IMR-90 (cell line): ENCODE measurements at regions not wholly inside any gene's neighbourhood (a gene's known extent, or its start where the extent isn't known, plus 50 kb on each side); places are given as distances from the start of the nearest gene placed in this dataset.

Experiments
- ATAC-seq: fragments of 200-7000 bp; cut with Tn5 transposase; 2 replicates; pipeline ENCODE4 v1.9.1; 2020; ENCODE audit warnings: low read depth, mild to moderate bottlenecking, moderate library complexity
- BruUV-seq: library from RNA; stranded (reverse); fragments of 400-500 nt; replicated peaks from 2 replicates; lab custom pipeline; 2021; lab: Mats Ljungman, UMichigan
- CTCF ChIA-PET: fragments of 300-600 bp; formaldehyde crosslinking; extraction: SDS; loops from one replicate; lab custom pipeline; 2021; ENCODE audit warnings: antibody characterized with exemption; lab: Yijun Ruan, JAX
- POLR2A ChIA-PET: fragments of 300-600 bp; sonication (Branson Sonifier 250); formaldehyde crosslinking; loops from one replicate; lab custom pipeline; 2022; ENCODE audit warnings: antibody characterized with exemption; ENCODE audit not compliant: unreplicated experiment; lab: Charles Lee
- DNase-seq: peaks from one replicate; pipeline ENCODE4 v3.0.0; 2013
- H2AFZ ChIP-seq: replicated peaks from 2 replicates; pipeline ENCODE3; 2013; ENCODE audit warnings: low read length, mild to moderate bottlenecking; ENCODE audit not compliant: poor library complexity
- H2AK5ac ChIP-seq: 2 replicates; pipeline ENCODE4 v1.6.1; 2013; ENCODE audit warnings: low read depth, low read length, inconsistent platforms
- H2AK9ac ChIP-seq: replicated peaks from 2 replicates; pipeline ENCODE3; 2013; ENCODE audit warnings: mild to moderate bottlenecking, low read depth, low read length, moderate library complexity; ENCODE audit not compliant: poor library complexity
- H2BK120ac ChIP-seq: 2 replicates; pipeline ENCODE4 v1.6.1; 2013; ENCODE audit warnings: low read depth, low read length, inconsistent platforms
- H2BK15ac ChIP-seq: 3 replicates; pipeline ENCODE4 v1.6.1; 2013; ENCODE audit warnings: low read depth, low read length, inconsistent platforms
- H2BK20ac ChIP-seq: 2 replicates; pipeline ENCODE4 v1.6.1; 2013; ENCODE audit warnings: low read depth, mild to moderate bottlenecking, inconsistent platforms, low read length, moderate library complexity
- H2BK5ac ChIP-seq: 2 replicates; pipeline ENCODE4 v1.6.1; 2013; ENCODE audit warnings: mild to moderate bottlenecking, low read depth, low read length, inconsistent platforms; ENCODE audit not compliant: poor library complexity, severe bottlenecking
- H3K14ac ChIP-seq: replicated peaks from 2 replicates; pipeline ENCODE4 v1.6.1; 2013; ENCODE audit warnings: low read depth, low read length, inconsistent platforms
- H3K18ac ChIP-seq: 2 replicates; pipeline ENCODE4 v1.6.1; 2013; ENCODE audit warnings: low read depth, low read length, control low read depth
- H3K23ac ChIP-seq: 2 replicates; pipeline ENCODE4 v1.6.1; 2013; ENCODE audit warnings: low read depth, low read length, inconsistent platforms
- H3K27ac ChIP-seq: 2 replicates; pipeline ENCODE4 v1.5.1; 2013; ENCODE audit warnings: mild to moderate bottlenecking, control low read depth, low read length; ENCODE audit not compliant: insufficient read depth
- H3K27me3 ChIP-seq: 2 replicates; pipeline ENCODE4 v1.6.1; 2013; ENCODE audit warnings: low read length; ENCODE audit not compliant: control insufficient read depth, insufficient read depth
- H3K36me3 ChIP-seq: 2 replicates; pipeline ENCODE4 v1.6.1; 2013; ENCODE audit warnings: low read length, mixed read lengths; ENCODE audit not compliant: control insufficient read depth, insufficient read depth
- H3K4ac ChIP-seq: 2 replicates; pipeline ENCODE4 v1.6.1; 2013; ENCODE audit warnings: low read depth, low read length, inconsistent platforms
- H3K4me1 ChIP-seq: 2 replicates; pipeline ENCODE4 v1.6.1; 2013; ENCODE audit warnings: low read length, mixed read lengths; ENCODE audit not compliant: control insufficient read depth, insufficient read depth
- H3K4me2 ChIP-seq: 2 replicates; pipeline ENCODE4 v1.6.1; 2013; ENCODE audit warnings: low read depth, mild to moderate bottlenecking, control low read depth, low read length, moderate library complexity
- H3K4me3 ChIP-seq: 2 replicates; pipeline ENCODE4 v1.5.1; 2013; ENCODE audit warnings: low read depth, mild to moderate bottlenecking, control low read depth, low read length, moderate library complexity; ENCODE audit not compliant: insufficient read depth
- H3K56ac ChIP-seq: 2 replicates; pipeline ENCODE4 v1.6.1; 2013; ENCODE audit warnings: low read length, inconsistent platforms; ENCODE audit not compliant: insufficient read depth; ENCODE audit errors: extremely low read depth
- H3K79me1 ChIP-seq, 2 experiments: 2 replicates each; pipeline ENCODE4 v1.6.1; 2013; ENCODE audit warnings: low read length in 2 of 2, inconsistent platforms in 1 of 2, low read depth in 1 of 2
- H3K9ac ChIP-seq: 2 replicates; pipeline ENCODE4 v1.6.1; 2013; ENCODE audit warnings: low read depth, low read length, control low read depth
- H3K9me1 ChIP-seq: 2 replicates; pipeline ENCODE4 v1.6.1; 2013; ENCODE audit warnings: low read length, inconsistent platforms; ENCODE audit not compliant: insufficient read depth
- H3K9me3 ChIP-seq: 2 replicates; pipeline ENCODE4 v1.6.1; 2013; ENCODE audit warnings: low read length; ENCODE audit not compliant: control insufficient read depth, insufficient read depth
- H4K20me1 ChIP-seq: 2 replicates; pipeline ENCODE4 v1.6.1; 2013; ENCODE audit warnings: low read length, inconsistent platforms; ENCODE audit not compliant: insufficient read depth
- H4K5ac ChIP-seq: 2 replicates; pipeline ENCODE4 v1.6.1; 2013; ENCODE audit warnings: mild to moderate bottlenecking, low read depth, low read length, control low read depth
- H4K8ac ChIP-seq, 2 experiments: 2 replicates each; pipeline ENCODE4 v1.6.1; 2013; ENCODE audit warnings: low read depth in 2 of 2, low read length in 2 of 2, control low read depth in 1 of 2, inconsistent platforms in 1 of 2
- H4K91ac ChIP-seq: 2 replicates; pipeline ENCODE4 v1.6.1; 2013; ENCODE audit warnings: low read depth, low read length, inconsistent platforms; ENCODE audit not compliant: insufficient read depth
- BHLHE40 ChIP-seq: fragments of 150-350 bp; IDR thresholded peaks from 2 replicates; pipeline ENCODE4 v1.6.1; 2016; ENCODE audit warnings: mild to moderate bottlenecking, low read depth, low read length
- CEBPB ChIP-seq: IDR thresholded peaks from 2 replicates; pipeline ENCODE4 v1.6.1; 2012; ENCODE audit warnings: low read depth, low read length, improper control_type of control experiment
- CHD1 ChIP-seq: IDR thresholded peaks from 2 replicates; pipeline ENCODE4 v1.6.1; 2012; ENCODE audit warnings: low read depth, low read length, improper control_type of control experiment
- FOS ChIP-seq: fragments of 150-350 bp; IDR thresholded peaks from 2 replicates; pipeline ENCODE4 v1.6.1; 2016; ENCODE audit warnings: low read depth, low read length
- MAFK ChIP-seq: IDR thresholded peaks from 2 replicates; pipeline ENCODE4 v1.6.1; 2012; ENCODE audit warnings: low read depth, low read length, improper control_type of control experiment
- MAZ ChIP-seq: IDR thresholded peaks from 2 replicates; pipeline ENCODE4 v1.6.1; 2012; ENCODE audit warnings: low read depth, mild to moderate bottlenecking, low read length, improper control_type of control experiment, moderate library complexity, borderline replicate concordance
- MXI1 ChIP-seq: IDR thresholded peaks from 2 replicates; pipeline ENCODE4 v1.6.1; 2012; ENCODE audit warnings: low read depth, mild to moderate bottlenecking, low read length, moderate library complexity, borderline replicate concordance
- NFE2L2 ChIP-seq: fragments of 150-350 bp; IDR thresholded peaks from 2 replicates; pipeline ENCODE4 v1.6.1; 2016; ENCODE audit warnings: low read depth, mild to moderate bottlenecking, low read length
- POLR2A ChIP-seq: IDR thresholded peaks from 2 replicates; pipeline ENCODE4 v1.6.1; 2012; ENCODE audit warnings: mild to moderate bottlenecking, low read depth, low read length
- RAD21 ChIP-seq: IDR thresholded peaks from 2 replicates; pipeline ENCODE4 v1.6.1; 2012; ENCODE audit warnings: low read length, improper control_type of control experiment
- RCOR1 ChIP-seq: IDR thresholded peaks from 2 replicates; pipeline ENCODE4 v1.6.1; 2012; ENCODE audit warnings: mild to moderate bottlenecking, low read length, improper control_type of control experiment; ENCODE audit not compliant: insufficient replicate concordance
- RFX5 ChIP-seq: IDR thresholded peaks from 2 replicates; pipeline ENCODE4 v1.8.0; 2012; ENCODE audit warnings: low read depth, mild to moderate bottlenecking, low read length, moderate library complexity
- SMC3 ChIP-seq: fragments of 150-350 bp; IDR thresholded peaks from 2 replicates; pipeline ENCODE4 v1.6.1; 2016; ENCODE audit warnings: low read depth, mild to moderate bottlenecking, antibody characterized with exemption, low read length, moderate library complexity
- USF2 ChIP-seq: fragments of 150-350 bp; IDR thresholded peaks from 2 replicates; pipeline ENCODE4 v1.6.1; 2017; ENCODE audit warnings: mild to moderate bottlenecking, antibody characterized with exemption, low read length, low read depth
- WGBS, 2 experiments: methylation state at CpG; one replicate each; pipeline versions ENCODE4 v1.1.5 to v1.1.7; 2013; ENCODE audit warnings: missing lambda C conversion rate in 2 of 2; ENCODE audit not compliant: insufficient read length in 1 of 2; ENCODE audit errors: extremely low coverage in 2 of 2; 5-methylcytosine and 5-hydroxymethylcytosine counted together
- dilution Hi-C: fragments of 300-500 bp; cut with HindIII; formaldehyde crosslinking; loops from one replicate; pipeline ENCODE4 v1.14.3; 2018; ENCODE audit warnings: low sequenced_read_pairs; ENCODE audit not compliant: unreplicated experiment
- in situ Hi-C: fragments of 300-500 bp; cut with MboI; formaldehyde crosslinking; loops from 3 replicates; pipeline ENCODE4 v1.14.3; 2019; ENCODE audit warnings: low sequenced_read_pairs, inconsistent platforms, mixed read lengths
- intact Hi-C: fragments of 100-400 bp; cut with micrococcal nuclease; formaldehyde crosslinking; loops from 2 replicates; pipeline ENCODE4 v1.10.0; 2022
- TF ChIP-seq, protein P1 (sequence below): conservative IDR thresholded peaks from 2 replicates; pipeline ENCODE4 v1.5.1; 2012; ENCODE audit warnings: mild to moderate bottlenecking, low read depth, low read length, improper control_type of control experiment
- TF ChIP-seq, protein P2 (sequence below): fragments of 150-350 bp; IDR thresholded peaks from 2 replicates; pipeline ENCODE4 v1.6.1; 2016; ENCODE audit warnings: low read depth, mild to moderate bottlenecking, low read length, moderate library complexity, borderline replicate concordance

GRCh38 chrX:137999552-137999951, 433.6 kb downstream of the ZIC3 start:
- no CpG with 5 or more reads among the region's 3 CpGs for WGBS, 2 experiments
- Histone ChIP-seq H4K5ac (no peak overlapping the region), H2BK15ac (no peak overlapping the region), H2BK5ac (no peak overlapping the region), H2AK5ac (no peak overlapping the region), H3K56ac (no peak overlapping the region), H4K91ac (no peak overlapping the region), H3K4ac (no peak overlapping the region), H3K79me1 (no peaks in the 10 kb centered on the region), H3K18ac (no peak overlapping the region), H3K9ac (no peak overlapping the region), H2BK20ac (no peak overlapping the region), H3K27me3 (no peaks in the 10 kb centered on the region; the same call in 1 of the 2 replicates), H2AFZ (no peak overlapping the region), H3K27ac (no peak overlapping the region), H3K4me3 (no peak overlapping the region), H3K14ac (no peak overlapping the region), H4K20me1 (no peaks in the 10 kb centered on the region), H4K8ac (no peak overlapping the region), H3K9me1 (no peaks in the 10 kb centered on the region), H3K9me3 (0 out of 2 replicates have a peak, but pooled peaks cover 4% of the 10 kb centered on the region), H2BK120ac (no peak overlapping the region), H3K23ac (no peak overlapping the region), H2AK9ac (no peak overlapping the region), H3K4me1 (no peaks in the 10 kb centered on the region), H3K36me3 (no peaks in the 10 kb centered on the region), H3K4me2 (no peak overlapping the region)
- BruUV-seq: no TSS peak
- ChIA-PET CTCF (no interaction called here), POLR2A (no interaction called here)
- dilution Hi-C loops (no loop called here), in situ Hi-C loops (no loop called here), intact Hi-C loops (no loop called here)
- no peak for TF ChIP-seq FOS
- no peak for TF ChIP-seq MXI1
- TF ChIP-seq CHD1: no peak
- no peak for TF ChIP-seq SMC3
- TF ChIP-seq MAFK: no peak
- TF ChIP-seq RFX5: no peak
- no peak for TF ChIP-seq CEBPB
- no peak for TF ChIP-seq NFE2L2
- TF ChIP-seq BHLHE40: no peak
- TF ChIP-seq USF2: no peak
- TF ChIP-seq, protein P1, sequence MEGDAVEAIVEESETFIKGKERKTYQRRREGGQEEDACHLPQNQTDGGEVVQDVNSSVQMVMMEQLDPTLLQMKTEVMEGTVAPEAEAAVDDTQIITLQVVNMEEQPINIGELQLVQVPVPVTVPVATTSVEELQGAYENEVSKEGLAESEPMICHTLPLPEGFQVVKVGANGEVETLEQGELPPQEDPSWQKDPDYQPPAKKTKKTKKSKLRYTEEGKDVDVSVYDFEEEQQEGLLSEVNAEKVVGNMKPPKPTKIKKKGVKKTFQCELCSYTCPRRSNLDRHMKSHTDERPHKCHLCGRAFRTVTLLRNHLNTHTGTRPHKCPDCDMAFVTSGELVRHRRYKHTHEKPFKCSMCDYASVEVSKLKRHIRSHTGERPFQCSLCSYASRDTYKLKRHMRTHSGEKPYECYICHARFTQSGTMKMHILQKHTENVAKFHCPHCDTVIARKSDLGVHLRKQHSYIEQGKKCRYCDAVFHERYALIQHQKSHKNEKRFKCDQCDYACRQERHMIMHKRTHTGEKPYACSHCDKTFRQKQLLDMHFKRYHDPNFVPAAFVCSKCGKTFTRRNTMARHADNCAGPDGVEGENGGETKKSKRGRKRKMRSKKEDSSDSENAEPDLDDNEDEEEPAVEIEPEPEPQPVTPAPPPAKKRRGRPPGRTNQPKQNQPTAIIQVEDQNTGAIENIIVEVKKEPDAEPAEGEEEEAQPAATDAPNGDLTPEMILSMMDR: no peak
- TF ChIP-seq, protein P2, sequence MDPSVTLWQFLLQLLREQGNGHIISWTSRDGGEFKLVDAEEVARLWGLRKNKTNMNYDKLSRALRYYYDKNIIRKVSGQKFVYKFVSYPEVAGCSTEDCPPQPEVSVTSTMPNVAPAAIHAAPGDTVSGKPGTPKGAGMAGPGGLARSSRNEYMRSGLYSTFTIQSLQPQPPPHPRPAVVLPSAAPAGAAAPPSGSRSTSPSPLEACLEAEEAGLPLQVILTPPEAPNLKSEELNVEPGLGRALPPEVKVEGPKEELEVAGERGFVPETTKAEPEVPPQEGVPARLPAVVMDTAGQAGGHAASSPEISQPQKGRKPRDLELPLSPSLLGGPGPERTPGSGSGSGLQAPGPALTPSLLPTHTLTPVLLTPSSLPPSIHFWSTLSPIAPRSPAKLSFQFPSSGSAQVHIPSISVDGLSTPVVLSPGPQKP: no peak
- no peak for TF ChIP-seq POLR2A
- TF ChIP-seq RAD21: no peak
- no peak for TF ChIP-seq RCOR1
- TF ChIP-seq MAZ: no peak
- ATAC-seq: no peak
- no peak for DNase-seq
